SU-DHL-6 (cell line): ENCODE measurements at regions not wholly inside any gene's neighbourhood (a gene's known extent, or its start where the extent isn't known, plus 50 kb on each side); places are given as distances from the start of the nearest gene placed in this dataset.

Experiments
- H2AFZ ChIP-seq: fragments of 200-600 bp; sonication (generic); 2 replicates; pipeline ENCODE4 v1.6.1; 2014; ENCODE audit warnings: low read depth, mild to moderate bottlenecking, moderate library complexity, mixed read lengths, antibody characterized with exemption, low read length; ENCODE audit not compliant: severe bottlenecking
- H3F3A ChIP-seq: fragments of 200-600 bp; shearing (Covaris generic); 2 replicates; pipeline ENCODE4 v1.6.0; 2016; ENCODE audit warnings: antibody characterized with exemption, mild to moderate bottlenecking; ENCODE audit not compliant: insufficient read depth
- H3K27ac ChIP-seq: fragments of 200-600 bp; sonication (generic); 2 replicates; pipeline ENCODE4 v1.5.1; 2016; ENCODE audit warnings: low read depth, mild to moderate bottlenecking, low read length, moderate library complexity, mixed read lengths
- H3K27me3 ChIP-seq: fragments of 200-600 bp; sonication (generic), shearing (Covaris generic); 2 replicates; pipeline ENCODE4 v1.6.0; 2014; ENCODE audit warnings: mild to moderate bottlenecking, low read length
- H3K36me3 ChIP-seq: fragments of 200-600 bp; sonication (generic); 2 replicates; pipeline ENCODE4 v1.6.1; 2014; ENCODE audit warnings: mild to moderate bottlenecking, low read length, mixed read lengths
- H3K4me2 ChIP-seq: fragments of 300-600, 200-600 bp; shearing (Covaris generic), sonication (generic); 2 replicates; pipeline ENCODE4 v1.6.0; 2014; ENCODE audit warnings: low read length, low read depth, mild to moderate bottlenecking; ENCODE audit not compliant: poor library complexity, severe bottlenecking
- H3K4me3 ChIP-seq: fragments of 200-600 bp; sonication (generic); 2 replicates; pipeline ENCODE4 v1.5.1; 2014; ENCODE audit warnings: antibody characterized with exemption, low read length, mild to moderate bottlenecking, mixed read lengths; ENCODE audit not compliant: insufficient read depth, poor library complexity, severe bottlenecking
- H3K79me2 ChIP-seq: fragments of 200-600 bp; sonication (generic); 2 replicates; pipeline ENCODE4 v1.6.1; 2014; ENCODE audit warnings: mild to moderate bottlenecking, low read length, moderate library complexity; ENCODE audit not compliant: insufficient read depth
- H3K9ac ChIP-seq: fragments of 200-600 bp; sonication (generic); 2 replicates; pipeline ENCODE4 v1.7.0; 2014; ENCODE audit warnings: mild to moderate bottlenecking, low read length
- H3K9me2 ChIP-seq: fragments of 200-600 bp; sonication (generic); replicated peaks from 2 replicates; pipeline ENCODE4 v1.6.1; 2014; ENCODE audit warnings: low read length; ENCODE audit not compliant: insufficient read depth
- H3K9me3 ChIP-seq: fragments of 200-600 bp; sonication (generic); 2 replicates; pipeline ENCODE4 v1.6.1; 2014; ENCODE audit warnings: low read length, mixed read lengths; ENCODE audit not compliant: insufficient read depth
- H4K20me1 ChIP-seq: fragments of 200-600 bp; sonication (generic); 2 replicates; pipeline ENCODE4 v1.6.1; 2014; ENCODE audit warnings: low read depth, mild to moderate bottlenecking, antibody characterized with exemption, low read length, moderate library complexity, mixed read lengths
- CTCF ChIP-seq: fragments of 200-600 bp; sonication (generic); IDR thresholded peaks from one replicate; pipeline ENCODE4 v1.5.1; 2017; ENCODE audit warnings: antibody characterized with exemption, mild to moderate bottlenecking, low read length, moderate library complexity; ENCODE audit not compliant: insufficient read depth, poor library complexity, severe bottlenecking
- EZH2phosphoT487 ChIP-seq: fragments of 200-600 bp; sonication (generic), shearing (Covaris generic); conservative IDR thresholded peaks from 2 replicates; pipeline ENCODE4 v1.6.1; 2018; ENCODE audit warnings: mild to moderate bottlenecking, antibody characterized with exemption, low read length, moderate library complexity, mixed read lengths

- Histone ChIP-seq H3K79me2 (no peaks in the 10 kb centered on the region), H4K20me1 (no peaks in the 10 kb centered on the region), H3K27me3 (no peaks in the 10 kb centered on the region), H3K4me2 (no peak overlapping the region), H3F3A (no peaks in the 10 kb centered on the region), H3K9me2 (no peaks in the 10 kb centered on the region), H3K9ac (no peak overlapping the region), H3K27ac (no peak overlapping the region), H2AFZ (no peak overlapping the region), H3K9me3 (no peaks in the 10 kb centered on the region), H3K4me3 (no peak overlapping the region), H3K36me3 (no peaks in the 10 kb centered on the region)
- TF ChIP-seq CTCF: no peak
- no peak for TF ChIP-seq EZH2phosphoT487
Measured at GRCh38 chr4:16418814-16419213, 192.5 kb upstream of the TAPT1 start.

GRCh38 chr4:16417198-16417597 is 190.9 kb upstream of the TAPT1 start:
- Histone ChIP-seq H3K9me3 (no peaks in the 10 kb centered on the region), H3K36me3 (no peaks in the 10 kb centered on the region), H2AFZ (no peak overlapping the region), H3F3A (no peaks in the 10 kb centered on the region), H3K79me2 (no peaks in the 10 kb centered on the region), H4K20me1 (no peaks in the 10 kb centered on the region), H3K4me3 (no peak overlapping the region), H3K9ac (no peak overlapping the region), H3K27ac (no peak overlapping the region), H3K9me2 (no peaks in the 10 kb centered on the region), H3K27me3 (no peaks in the 10 kb centered on the region), H3K4me2 (no peak overlapping the region)
- no peak for TF ChIP-seq CTCF
- no peak for TF ChIP-seq EZH2phosphoT487

- Histone ChIP-seq H3K9me3 (no peaks in the 10 kb centered on the region), H3K79me2 (no peaks in the 10 kb centered on the region), H4K20me1 (no peaks in the 10 kb centered on the region), H3F3A (no peaks in the 10 kb centered on the region), H3K27me3 (no peaks in the 10 kb centered on the region), H2AFZ (no peak overlapping the region), H3K9ac (no peak overlapping the region), H3K27ac (no peak overlapping the region), H3K4me3 (no peak overlapping the region), H3K9me2 (no peaks in the 10 kb centered on the region), H3K4me2 (no peak overlapping the region), H3K36me3 (no peaks in the 10 kb centered on the region)
- TF ChIP-seq CTCF (no peak), EZH2phosphoT487 (no peak)
Measured at GRCh38 chr4:16416601-16417000, 190.3 kb upstream of the TAPT1 start.

GRCh38 chr4:16415751-16416150 is 189.5 kb upstream of the TAPT1 start:
- no peak overlapping the region for H3K4me3 ChIP-seq
- no peaks in the 10 kb centered on the region for H3K36me3 ChIP-seq
- H3F3A ChIP-seq: no peaks in the 10 kb centered on the region
- H3K27me3 ChIP-seq: no peaks in the 10 kb centered on the region
- H4K20me1 ChIP-seq: no peaks in the 10 kb centered on the region
- TF ChIP-seq EZH2phosphoT487: no peak
- no peak for TF ChIP-seq CTCF
- no peak overlapping the region for H3K4me2 ChIP-seq
- H3K9me2 ChIP-seq: no peaks in the 10 kb centered on the region
- H3K9me3 ChIP-seq: no peaks in the 10 kb centered on the region
- no peak overlapping the region for H2AFZ ChIP-seq
- H3K27ac ChIP-seq: no peak overlapping the region
- no peaks in the 10 kb centered on the region for H3K79me2 ChIP-seq
- H3K9ac ChIP-seq: no peak overlapping the region
